Cerebellar nuclear complex (tissue), 1 donor: ENCODE measurements at regions not wholly inside any gene's neighbourhood (a gene's known extent, or its start where the extent isn't known, plus 50 kb on each side); places are given as distances from the start of the nearest gene placed in this dataset.

ENCODE experiments used
- DNase-seq, 2 experiments: peaks; one replicate each; lab custom pipeline; 2025; lab: John Stamatoyannopoulos, UW

DNA sequence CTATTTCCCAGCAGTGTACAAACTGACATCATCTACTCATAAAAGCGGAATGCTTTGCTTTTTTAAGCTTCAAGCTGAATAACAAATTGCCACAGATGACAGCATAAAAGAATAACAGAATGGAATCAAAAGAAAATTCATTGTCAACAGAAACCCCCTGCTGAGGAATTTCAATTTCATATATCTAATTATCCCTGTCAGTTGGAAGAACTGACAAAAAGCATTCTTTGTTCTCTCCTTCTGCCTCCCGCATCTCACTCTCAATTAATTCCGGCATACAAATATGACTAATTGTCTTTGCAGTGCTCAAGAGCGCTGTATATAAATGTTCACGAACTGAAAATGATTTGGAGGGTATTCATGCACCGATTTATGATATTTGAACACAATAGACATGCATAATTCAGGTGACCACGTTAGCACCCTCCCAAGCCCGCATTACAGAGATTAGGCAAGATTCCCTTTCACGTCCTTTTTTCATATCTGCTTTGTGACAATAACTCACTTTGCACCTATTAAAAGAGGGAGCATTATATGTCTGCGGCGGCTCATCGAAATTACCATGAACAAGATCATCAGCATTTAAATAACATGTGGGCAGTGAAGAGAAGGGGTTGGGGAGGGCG is 277.7 kb upstream of the SALL3 start:
- DNase-seq = no peak

DNA sequence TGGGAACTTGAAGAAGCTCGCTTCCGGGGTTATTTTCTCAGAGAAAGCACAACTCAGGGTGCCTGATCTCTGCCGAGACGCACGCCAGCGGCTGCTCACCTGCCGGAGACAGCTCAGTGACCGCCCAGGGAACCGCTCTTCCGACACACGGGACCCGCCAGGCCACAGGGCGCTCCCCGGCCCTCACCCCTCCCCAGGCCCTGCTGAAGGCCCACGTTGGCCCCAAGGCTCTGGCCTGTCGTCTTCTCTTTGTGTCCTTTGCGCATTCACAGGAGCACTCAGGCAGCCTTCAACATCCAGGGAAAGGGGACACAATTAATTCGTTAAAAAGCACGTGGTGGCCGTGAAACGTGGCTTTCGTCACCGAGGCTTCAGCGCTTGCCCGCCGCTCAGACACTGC is 276.3 kb upstream of the SALL3 start:
- DNase-seq = no peak

DNA sequence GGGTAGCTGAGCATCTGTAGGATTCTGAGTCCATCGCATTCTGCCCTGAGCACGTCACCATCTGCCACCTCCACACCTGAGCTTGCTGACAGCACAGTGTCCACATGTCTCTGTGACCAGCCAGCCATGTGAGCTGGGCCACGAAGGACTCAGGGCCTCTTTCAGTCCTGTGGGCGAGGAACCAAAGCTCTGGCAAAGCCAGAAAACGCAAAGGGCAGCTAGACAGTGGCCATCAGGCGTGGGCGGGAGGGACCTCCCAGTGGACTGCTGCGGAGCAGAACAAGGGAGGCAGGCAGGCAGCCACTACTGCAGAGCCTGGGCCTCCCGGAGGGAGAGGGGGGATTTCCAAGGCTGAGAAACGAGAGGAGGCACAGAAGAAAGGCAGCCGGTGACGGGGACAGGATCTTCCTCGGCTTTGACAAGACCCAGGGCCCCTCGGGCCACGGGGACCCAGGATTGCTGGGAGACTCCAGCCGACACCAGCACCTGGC is 274.6 kb upstream of the SALL3 start:
- no peak for DNase-seq

DNA sequence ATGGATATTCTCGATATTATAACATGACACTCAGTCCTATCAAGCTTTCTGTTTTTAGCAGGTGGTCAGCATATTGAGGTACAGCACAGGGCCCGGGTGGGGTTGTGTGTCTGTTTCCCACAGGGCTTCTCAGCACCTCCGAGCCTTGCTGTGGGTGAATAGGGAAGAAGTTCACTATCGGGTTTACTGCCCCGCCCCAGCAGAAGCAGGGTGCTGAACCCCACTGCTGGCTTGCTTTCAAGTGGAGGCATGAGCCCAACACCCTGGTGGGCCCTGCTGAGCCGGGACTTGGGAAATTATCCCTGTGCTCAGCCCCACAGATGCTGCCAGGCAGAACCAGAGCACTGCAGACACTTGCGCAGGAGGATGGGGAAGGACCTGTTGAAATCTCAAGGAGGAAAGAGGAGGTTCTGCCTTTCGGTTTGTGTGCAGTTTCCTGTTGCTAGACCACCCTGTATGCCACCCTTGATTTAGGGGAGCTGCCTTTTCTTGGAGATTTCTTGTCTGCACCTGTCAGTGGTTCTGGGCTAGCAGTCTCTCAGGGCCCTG is 270.3 kb upstream of the SALL3 start:
- DNase-seq = no peak

DNA sequence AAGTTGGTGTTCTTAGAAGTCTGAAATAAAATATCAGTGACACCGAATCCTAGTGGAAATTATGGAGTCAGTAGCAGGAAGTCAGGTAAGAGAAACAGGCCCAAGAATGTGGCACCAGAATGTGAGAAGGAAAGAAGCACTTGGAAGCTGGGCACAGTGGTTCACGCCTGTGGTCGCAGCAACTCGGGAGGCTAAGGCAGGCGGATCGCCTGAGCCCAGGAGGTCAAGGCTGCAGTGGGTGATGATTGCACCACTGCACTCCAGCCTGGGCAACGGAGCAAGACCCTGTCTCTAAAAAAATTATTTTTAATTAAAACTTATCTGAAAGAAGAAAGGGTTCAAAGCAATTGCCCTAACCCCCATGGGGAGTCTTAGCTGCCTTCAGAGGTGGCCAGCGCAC is 268.3 kb upstream of the SALL3 start:
- DNase-seq = no peak

DNA sequence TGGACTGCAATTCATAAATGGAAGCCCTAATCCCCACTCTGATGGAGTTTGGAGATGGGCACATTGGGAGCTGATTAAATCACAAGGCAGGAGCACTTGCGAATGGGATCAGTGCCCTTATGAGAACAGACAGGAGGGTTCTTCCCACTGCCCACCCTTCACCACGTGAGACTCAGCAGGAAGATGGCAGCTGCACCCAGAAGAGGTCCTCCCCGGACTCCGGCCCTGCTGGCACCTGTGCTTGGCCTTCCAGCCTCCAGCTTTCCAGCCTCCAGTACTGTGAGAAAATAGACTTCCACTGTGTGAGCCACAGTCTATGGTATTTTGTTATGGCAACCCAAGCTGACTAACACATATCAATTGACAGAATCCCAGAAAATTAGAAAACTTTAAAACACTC is 267.6 kb upstream of the SALL3 start:
- no peak for DNase-seq

DNA sequence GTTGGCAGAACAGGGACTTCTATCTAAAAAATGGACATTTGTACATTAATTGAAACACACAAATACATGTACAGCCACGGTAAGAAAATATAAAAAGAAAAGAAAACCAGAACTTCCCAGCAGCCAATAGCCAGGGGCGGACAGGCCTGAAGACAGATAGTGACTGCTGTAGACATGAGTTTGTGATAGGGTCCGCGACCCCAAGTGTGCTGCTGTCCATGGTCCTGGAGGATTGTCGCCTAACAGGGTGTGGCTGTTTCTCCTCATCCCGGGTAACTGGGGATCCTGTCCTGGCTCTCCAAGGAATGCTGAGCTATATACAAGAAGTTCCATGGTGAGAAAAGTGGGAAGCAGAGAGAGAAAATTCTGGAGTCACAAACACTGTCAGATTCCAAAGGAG is 266.5 kb upstream of the SALL3 start:
- no peak for DNase-seq

DNA sequence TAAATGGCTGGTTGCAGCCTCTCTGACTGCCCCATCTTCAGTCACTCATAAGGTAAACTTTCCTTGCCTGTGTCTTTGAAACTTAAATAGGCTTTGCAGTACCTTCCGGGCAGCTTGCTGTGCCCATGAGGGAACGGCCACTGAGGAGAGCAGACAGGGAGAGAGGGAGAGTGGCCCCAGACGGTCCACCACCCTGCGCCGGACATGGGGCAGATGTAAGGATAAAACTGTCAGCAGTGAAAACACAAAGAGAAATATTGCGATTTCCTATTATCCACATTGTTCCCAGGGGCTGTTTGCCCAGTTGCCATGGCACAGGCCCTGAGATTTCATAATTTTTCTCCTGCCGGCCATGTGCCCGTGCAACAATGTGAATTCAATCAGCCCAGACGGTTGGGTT is 265.9 kb upstream of the SALL3 start:
- DNase-seq = no peak

DNA sequence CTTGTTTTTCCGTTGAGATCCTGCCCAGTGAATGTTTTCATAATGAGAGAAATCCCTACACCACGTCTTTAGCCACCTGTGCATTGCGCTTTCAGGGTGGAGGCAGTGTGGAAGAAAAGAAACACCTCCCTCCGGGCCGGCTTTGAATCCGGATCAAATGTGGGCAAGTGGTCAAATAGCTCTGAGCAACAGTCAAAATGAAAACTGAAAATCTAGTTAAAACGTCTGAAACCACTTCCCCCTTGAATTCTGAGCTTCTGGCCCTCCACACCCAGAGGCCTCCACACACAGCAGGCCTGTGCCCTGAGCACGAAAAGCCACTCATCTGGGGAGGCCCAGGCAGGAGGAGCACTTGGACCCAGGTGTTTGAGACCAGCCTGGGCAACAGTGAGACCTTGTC is 263.6 kb upstream of the SALL3 start:
- no peak for DNase-seq

DNA sequence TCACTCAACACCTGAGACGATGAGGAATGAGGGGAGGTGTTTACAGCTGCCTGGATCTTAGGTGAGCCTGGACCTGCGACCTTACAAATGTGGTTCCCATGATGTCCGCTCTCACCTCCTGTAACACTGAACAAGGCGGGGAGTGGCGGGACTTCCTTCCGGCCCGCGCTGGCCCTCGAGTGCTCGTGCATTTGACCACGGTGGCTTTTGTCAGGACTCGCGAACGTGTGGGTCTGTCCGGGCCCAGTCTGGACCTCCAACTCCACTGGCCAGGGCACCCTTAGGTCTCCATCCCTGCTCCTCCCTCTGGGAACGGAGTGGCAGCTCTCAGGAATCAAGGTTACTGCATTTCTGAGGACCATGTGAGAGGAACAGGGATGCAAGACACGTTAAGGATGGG is 263.0 kb upstream of the SALL3 start:
- DNase-seq = no peak

DNA sequence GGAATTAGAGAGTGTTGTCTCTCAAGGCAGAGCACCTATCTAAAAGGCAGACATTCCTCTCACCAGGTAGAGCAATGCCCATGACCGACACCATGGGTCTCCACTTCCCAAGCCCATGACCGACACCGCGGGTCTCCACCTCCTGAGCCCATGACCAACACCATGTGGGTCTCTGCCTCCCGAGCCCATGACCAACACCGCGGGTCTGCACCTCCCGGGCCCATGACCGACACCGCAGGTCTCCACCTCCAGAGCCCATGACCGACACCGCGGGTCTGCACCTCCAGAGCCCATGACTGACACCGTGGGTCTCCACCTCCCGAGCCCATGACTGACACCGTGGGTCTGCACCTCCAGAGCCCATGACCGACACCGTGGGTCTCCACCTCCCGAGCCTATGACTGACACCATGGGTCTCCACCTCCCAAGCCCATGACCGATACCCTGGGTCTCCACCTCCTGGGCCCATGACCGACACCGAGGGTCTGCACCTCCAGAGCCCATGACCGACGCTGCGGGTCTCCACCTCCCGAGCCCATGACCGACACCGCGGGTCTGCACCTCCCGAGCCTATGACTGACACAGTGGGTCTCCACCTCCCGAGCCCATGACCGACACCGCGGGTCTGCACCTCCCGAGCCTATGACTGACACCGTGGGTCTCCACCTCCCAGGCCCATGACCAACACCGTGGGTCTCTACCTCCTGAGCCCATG is 262.4 kb upstream of the SALL3 start:
- no peak for DNase-seq

DNA sequence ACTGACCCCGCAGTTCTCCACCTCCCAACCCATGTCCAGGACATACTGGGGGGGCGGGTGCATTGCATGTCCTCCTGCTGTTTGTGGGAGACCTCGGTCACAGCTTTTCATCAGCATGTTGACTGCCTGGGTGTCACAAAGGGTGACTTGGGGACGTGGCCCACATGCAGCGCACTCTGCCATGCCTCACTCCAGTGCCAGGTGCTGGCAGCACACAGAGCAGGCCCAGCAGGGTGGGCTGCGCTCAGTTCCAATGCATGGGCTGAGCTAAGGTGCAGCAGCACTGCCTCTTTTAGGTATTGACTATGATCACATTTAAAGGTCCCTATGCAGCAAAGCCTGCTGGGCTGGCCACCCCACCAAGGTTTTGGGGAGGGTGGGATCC is 261.9 kb upstream of the SALL3 start:
- DNase-seq = no peak

DNA sequence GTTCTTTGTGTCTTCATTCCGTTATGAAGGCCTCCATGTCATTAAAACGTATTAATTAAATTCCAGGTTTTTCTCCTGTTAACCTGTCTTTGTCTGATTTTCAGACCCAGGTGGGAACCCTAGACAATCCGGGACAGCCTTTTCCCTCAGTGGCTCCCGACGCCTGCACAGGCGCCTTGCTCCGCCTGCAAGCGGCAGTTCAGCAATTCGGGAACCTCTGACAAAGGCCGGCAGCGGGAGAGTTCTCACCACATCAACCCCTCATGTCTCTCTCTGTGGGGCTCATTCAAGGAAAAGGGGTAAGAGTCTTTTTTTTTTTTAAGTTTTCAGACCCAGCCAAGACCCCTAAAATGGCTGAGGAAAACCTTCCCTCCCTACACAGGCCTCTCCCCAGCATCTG is 259.8 kb upstream of the SALL3 start:
- no peak for DNase-seq

DNA sequence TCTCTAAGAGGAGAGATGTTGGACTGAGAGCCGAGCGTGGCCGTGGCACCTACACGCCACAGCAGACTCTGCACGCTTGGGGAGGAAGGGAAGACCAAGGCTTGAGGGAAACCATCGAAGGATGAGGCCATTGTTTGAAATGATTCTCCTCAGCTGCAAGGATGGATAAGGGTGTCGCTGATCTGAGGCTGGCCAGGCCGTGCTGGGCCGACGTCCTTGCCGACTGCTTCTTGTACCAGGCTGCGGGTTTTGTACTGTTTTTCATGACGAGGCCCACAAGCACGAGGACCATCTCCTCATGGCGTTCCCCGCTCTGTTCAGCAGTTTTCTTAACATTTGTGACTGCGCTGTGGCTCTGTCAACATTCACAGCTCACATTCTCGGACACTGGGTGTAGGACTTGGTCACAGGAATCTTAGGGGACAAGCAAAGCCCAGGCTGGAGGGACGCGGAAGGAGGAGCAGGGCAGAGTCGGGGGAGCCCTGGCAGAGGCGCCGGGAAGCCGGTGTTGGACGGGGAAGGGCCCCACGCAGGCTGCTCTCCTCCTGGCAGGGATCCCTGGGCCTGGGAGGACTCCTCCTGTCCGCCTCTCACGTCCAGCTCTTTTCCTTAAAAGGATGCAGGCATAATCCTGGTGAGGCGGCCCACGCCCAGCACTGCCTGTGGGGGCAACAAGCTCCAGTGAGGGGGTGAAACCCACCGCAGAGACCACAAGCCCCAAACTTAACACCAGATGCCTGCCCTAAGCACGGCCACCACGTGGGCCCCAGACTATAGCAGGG is 259.0 kb upstream of the SALL3 start:
- no peak for DNase-seq

DNA sequence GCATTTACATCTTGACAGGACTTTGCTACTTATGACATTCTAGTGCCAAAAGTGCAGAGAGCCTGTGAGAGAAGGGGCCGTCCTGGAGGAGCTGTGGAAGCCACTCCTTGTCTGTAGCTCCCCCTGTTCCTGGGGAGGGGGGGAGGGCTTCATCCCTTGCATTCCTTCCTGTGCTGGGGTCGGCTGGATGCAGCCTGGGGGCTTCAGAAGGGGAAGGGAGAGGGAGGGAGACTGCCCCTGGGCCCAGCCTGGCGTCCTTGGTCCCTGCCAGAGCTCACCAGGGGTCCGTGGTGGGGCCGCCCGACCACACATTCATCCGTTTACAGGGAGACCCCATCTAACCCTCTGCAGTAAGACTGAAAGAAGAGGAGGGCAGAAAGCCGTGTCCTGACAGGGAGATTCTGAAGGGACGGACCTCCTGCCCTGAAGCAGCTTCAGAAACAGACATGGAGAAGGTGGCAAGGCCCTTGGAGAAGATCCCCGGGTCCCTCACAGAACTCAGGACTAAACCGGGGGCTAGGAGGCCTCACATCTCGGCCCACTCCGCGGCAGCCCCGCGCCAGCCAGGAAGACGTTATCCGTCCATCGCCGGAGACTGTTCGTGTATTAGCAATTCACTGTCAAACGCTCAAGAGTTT is 258.3 kb upstream of the SALL3 start:
- no peak for DNase-seq

DNA sequence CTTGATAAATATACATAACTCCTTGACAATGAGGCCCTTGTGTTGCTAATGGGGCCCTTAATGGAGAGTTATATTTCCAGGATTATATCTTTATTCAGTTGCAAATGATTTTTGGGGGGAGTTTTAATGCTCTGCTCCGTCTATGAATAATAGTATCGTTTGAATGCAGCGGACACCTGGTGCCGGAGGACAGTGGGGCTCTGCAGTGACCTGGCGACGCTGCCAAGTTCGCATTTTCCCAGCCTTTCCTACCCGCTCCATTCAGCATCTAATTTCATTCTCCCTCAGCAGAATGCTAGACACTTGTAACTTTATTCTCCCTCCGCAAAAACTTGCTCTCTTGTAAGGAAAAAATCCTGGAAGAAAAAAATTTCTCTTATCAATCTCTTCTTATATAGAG is 257.6 kb upstream of the SALL3 start:
- no peak for DNase-seq

DNA sequence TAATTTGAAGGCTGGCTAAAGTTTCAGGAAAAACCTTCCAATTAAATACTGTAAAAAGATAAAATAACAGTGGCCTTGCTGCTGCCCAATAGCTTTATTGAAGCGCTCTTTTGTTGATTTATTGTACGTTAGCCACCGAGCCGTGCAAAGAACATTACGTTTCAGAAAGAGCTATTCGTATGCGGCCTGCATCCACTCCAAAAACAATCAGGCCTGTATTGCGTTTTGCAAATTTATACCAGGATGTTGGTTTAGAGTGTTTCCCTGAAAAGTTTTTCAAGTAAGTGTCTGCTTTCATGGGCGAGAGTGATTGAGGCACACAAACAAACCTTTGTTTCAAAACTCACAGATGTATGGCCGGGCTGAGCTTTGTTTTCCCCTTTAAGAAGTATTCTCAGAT is 257.2 kb upstream of the SALL3 start:
- DNase-seq = no peak

DNA sequence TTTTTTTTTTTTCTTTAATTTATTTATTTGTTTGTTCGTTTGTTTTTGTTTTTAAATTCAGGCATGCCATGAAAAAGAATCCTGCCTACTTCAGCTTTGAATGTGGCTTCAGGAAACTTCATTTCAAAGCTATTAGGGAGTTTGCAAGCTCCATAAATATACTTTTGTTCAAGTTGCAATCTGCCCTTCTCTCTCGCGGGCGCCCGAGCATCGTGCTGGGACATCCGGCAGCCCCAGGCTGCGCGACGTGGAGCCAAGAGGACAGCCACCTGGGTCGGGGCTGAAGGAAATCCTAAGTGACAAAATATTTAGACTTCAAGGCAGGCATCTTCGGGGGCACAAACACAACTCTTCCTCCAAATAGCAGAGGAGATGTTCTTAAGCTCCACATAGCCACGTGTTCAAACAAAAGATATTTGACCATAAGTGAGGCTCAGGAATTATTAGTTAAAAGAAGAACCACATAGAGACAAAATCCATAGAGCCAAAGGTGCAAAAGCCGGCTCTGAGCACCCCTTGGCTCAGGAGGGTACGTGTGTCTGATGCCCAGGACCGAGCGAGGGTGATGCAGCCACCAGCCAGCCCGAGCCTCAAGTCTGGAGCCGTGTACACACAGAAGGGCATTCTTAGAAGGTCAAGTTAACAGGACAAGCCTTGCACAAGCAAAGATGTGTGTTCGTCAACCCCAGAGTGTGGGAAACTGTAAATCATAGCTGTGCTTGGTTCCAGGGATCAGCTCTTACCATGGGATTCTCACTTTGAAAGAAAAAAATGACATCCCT is 256.5 kb upstream of the SALL3 start:
- no peak for DNase-seq

DNA sequence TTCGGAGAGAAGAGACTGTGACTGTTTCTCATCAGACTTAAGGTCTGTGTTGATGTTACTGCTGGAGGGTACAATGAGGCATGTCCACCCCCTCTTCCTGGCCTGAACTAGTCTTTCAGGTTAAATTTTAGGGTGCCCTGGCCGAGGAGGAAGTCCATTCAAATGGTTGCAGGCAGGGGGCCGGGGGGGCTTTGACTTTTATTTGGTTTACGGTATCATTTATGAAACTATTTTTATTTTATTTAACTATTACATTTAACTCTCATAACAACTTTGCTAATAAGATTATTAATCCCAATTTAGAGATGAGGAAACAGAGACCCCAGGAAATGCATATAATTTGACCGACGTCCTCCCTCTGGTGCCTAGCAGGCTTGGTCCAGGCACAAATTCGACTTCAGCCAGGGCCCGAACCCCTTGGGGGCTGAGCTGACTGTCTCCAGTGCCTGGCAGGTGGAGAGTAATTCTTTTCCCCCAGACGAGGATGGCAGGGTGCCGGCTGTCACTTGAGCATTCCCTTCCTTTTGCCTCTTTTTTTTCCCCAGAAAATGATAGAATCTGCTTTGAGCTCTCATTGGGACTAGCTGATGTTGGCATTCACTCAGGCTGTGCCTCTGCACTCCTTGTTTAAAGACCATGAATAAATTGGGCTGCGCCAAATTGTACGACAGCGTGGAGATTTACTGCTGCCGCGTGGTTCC is 255.3 kb upstream of the SALL3 start:
- no peak for DNase-seq

DNA sequence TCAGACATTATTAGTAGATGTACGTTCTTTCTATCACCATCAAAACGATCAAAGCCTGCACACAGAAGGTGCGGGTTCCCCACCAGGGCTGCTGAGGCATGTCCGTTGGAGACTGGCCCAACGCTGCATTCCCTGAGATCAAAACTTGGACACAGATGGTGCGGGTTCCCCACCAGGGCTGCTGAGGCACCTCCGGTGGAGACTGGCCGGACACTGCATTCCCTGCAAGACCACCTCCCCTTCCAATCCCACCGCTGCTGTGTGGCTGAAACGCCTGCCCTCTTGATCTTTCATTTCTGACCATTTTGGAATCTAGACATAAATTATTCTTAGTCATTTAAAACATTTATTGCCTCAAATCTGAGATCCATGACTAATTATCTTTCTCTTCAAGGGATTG is 254.2 kb upstream of the SALL3 start:
- no peak for DNase-seq
